ENCODE measurements at regions not wholly inside any gene's neighbourhood (a gene's known extent, or its start where the extent isn't known, plus 50 kb on each side); places are given as distances from the start of the nearest gene placed in this dataset.
A peak's percentile ranks its signal among the peaks of the same experiment; 100 is the strongest.

GRCh38 chr5:134063188-134063820 is 51.2 kb upstream of the TCF7 start:
- intact Hi-C loops (cut with DNase I), result no loop called here
- no peak for ATAC-seq
- DNase-seq (ENCODE audit: low spot score), result no peak

GRCh38 chr5:134059758-134060495 is 54.6 kb upstream of the TCF7 start:
- intact Hi-C loops (cut with DNase I), result no loop called here
- no peak for ATAC-seq

DNA sequence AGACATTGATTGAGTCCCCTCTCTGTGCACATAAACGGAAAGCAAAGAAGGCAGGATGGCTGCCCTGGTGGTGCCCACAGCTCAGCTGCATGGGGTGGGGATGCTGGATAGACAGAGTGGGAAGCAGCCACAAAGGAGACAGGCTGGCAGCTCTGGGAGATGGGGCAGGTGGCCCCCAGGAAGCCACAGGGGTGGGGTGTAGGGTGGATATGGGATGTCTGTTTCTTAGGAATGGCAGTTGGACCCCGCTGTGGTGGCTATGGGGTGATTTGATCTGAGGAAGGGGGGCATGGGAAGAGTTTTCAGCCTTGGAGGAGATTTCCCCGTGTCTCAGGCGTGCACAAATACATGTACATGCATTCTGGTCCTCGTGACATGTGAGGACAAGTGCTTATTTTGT is 50.2 kb upstream of the VDAC1 start:
- ATAC-seq (no peak), DNase-seq (ENCODE audit: low spot score) (no peak)
- intact Hi-C loops (cut with DNase I), result no loop called here

More at GRCh38 chr5:134059758-134060495, 54.6 kb upstream of the TCF7 start:
- DNase-seq (ENCODE audit: low spot score), result peak; percentile 50

Measured in sciatic nerve (tissue), 2 donors.